Uterus (tissue), 2 donors: ENCODE measurements at regions not wholly inside any gene's neighbourhood (a gene's known extent, or its start where the extent isn't known, plus 50 kb on each side); places are given as distances from the start of the nearest gene placed in this dataset.

Experiments
- CTCF ChIP-seq, 4 experiments: fragments of 200-600 bp in 2 of 4; fragments of 450-650 bp in 2 of 4; sonication (generic) in 2 of 4; IDR thresholded peaks; one replicate each; pipeline ENCODE4 v1.5.1; 2016 to 2019; ENCODE audit warnings: antibody characterized with exemption in 4 of 4, mild to moderate bottlenecking in 2 of 4, moderate library complexity in 1 of 4
- POLR2A ChIP-seq, 2 donors: fragments of 450-650 bp; IDR thresholded peaks; one replicate each; pipeline ENCODE4 v1.6.1; 2016; ENCODE audit warnings: antibody characterized with exemption in 2 of 2, mild to moderate bottlenecking in 1 of 2, moderate library complexity in 1 of 2

GRCh38 chr14:87059060-87059839 is 933.7 kb downstream of the GALC start:
- no peak for TF ChIP-seq POLR2A (IDR thresholded peaks at IDR 0.05)
- TF ChIP-seq CTCF (IDR thresholded peaks at IDR 0.05), result no peak
